Cardiac fibroblast (primary cell): ENCODE measurements at regions not wholly inside any gene's neighbourhood (a gene's known extent, or its start where the extent isn't known, plus 50 kb on each side); places are given as distances from the start of the nearest gene placed in this dataset.

Experiments
- DNase-seq, 2 donors: peaks; one replicate each; pipeline versions ENCODE4 v3.0.0 to v3.0.0-alpha.2; 2010; ENCODE audit warnings: low read depth in 2 of 2
- H3K4me3 ChIP-seq, 2 donors: replicated peaks in 1 of 2; 1 replicate in 1 of 2; 2 replicates in 1 of 2; pipeline ENCODE4 v1.5.1; 2011; ENCODE audit warnings: low read depth in 2 of 2, low read length in 2 of 2, mild to moderate bottlenecking in 2 of 2, moderate library complexity in 1 of 2
- TF ChIP-seq, protein P1 (sequence below): IDR thresholded peaks from one replicate; pipeline ENCODE4 v1.5.1; 2011; ENCODE audit warnings: low read depth, mild to moderate bottlenecking, low read length, inconsistent platforms

GRCh38 chr1:213383465-213383864 lies 332.4 kb downstream of the RPS6KC1 start:
- TF ChIP-seq, protein P1, sequence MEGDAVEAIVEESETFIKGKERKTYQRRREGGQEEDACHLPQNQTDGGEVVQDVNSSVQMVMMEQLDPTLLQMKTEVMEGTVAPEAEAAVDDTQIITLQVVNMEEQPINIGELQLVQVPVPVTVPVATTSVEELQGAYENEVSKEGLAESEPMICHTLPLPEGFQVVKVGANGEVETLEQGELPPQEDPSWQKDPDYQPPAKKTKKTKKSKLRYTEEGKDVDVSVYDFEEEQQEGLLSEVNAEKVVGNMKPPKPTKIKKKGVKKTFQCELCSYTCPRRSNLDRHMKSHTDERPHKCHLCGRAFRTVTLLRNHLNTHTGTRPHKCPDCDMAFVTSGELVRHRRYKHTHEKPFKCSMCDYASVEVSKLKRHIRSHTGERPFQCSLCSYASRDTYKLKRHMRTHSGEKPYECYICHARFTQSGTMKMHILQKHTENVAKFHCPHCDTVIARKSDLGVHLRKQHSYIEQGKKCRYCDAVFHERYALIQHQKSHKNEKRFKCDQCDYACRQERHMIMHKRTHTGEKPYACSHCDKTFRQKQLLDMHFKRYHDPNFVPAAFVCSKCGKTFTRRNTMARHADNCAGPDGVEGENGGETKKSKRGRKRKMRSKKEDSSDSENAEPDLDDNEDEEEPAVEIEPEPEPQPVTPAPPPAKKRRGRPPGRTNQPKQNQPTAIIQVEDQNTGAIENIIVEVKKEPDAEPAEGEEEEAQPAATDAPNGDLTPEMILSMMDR = no peak
- no peak overlapping the region for H3K4me3 ChIP-seq
- no peak for DNase-seq

- no peak overlapping the region for H3K4me3 ChIP-seq
- TF ChIP-seq, protein P1 = no peak
- DNase-seq = no peak
Measured at GRCh38 chr1:213385201-213385600, 334.2 kb downstream of the RPS6KC1 start.

DNA sequence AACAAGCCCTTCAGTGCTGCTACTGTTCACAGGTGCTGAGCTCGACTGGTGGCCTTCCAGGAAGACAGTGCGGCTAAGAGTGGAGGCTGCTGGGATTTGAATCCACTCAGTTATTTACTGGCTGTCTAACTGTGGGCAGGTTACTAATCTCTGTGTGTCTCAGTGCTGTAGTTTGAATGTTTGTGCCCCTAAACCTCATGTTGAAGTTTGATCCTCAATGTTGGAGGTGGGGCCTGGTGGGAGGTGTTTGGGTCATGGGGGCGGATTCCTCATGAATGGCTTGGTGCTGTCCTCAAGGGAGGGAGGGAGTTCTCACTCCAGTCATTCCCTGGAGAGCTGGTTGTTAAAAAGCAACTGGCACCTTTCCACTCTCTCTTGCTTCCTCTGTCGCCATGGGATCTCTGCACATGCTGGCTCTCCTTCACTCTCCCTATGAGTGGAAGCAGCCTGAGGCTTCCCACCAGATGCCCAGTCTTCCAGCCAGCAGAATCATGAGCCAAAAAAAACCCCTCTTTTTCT lies 334.8 kb downstream of the RPS6KC1 start:
- no peak for DNase-seq
- TF ChIP-seq, protein P1 = no peak
- H3K4me3 ChIP-seq = no peak overlapping the region

DNA sequence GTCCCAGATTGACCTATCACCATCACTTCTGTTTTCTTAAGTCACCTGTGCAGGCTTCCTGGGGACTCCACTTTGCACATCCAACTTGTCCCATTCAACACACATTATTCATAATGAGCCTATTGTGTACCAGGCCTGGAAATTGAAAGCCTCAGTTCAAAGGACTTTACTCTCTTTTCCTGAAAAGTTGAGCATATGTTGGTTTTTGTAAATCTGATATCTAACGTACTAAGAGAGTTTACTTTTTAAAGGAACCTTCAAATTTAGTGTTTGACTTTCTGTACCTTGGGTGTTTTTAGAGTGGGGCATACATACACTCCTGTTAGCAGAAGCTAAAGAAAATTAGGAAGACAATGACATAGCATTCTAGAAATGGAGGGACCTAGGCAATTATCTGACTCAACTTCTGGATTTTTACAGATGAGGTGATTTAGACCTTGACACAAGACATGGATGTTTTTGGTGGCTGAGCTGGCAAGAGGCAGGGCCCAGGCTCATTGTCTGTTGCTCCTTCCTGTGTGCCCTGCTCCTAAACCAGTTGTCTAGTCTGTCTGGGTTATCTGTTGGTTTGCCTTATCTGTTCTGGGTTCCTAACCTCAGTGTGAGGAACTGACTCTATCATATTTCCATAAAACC lies 336.5 kb downstream of the RPS6KC1 start:
- TF ChIP-seq, protein P1 = no peak
- H3K4me3 ChIP-seq = no peak overlapping the region
- no peak for DNase-seq

DNA sequence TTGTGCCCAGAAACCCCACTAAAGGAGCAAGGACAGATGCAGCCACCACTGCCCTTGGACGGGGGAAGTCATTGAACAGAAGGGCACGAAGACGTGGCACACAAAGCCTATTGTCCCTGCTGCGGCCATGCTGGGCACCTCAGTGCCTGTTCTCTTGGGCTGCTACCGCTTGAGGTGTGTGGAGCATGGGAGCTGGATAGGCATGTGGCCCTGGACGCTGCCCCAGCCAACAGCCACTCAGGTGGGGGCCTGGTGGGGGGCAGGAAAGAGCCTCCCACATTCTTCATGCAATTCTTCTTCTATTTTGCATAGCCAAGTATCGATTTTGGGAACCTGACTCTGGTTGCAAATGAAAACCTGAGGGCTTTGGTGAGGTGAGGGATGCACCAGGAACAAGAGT lies 337.2 kb downstream of the RPS6KC1 start:
- TF ChIP-seq, protein P1 = no peak
- DNase-seq = no peak
- H3K4me3 ChIP-seq = no peak overlapping the region

GRCh38 chr1:213389061-213389581 lies 338.1 kb downstream of the RPS6KC1 start:
- DNase-seq = no peak
- no peak overlapping the region for H3K4me3 ChIP-seq
- TF ChIP-seq, protein P1 = no peak
